ENCODE measurements at regions not wholly inside any gene's neighbourhood (a gene's known extent, or its start where the extent isn't known, plus 50 kb on each side); places are given as distances from the start of the nearest gene placed in this dataset.

DNA sequence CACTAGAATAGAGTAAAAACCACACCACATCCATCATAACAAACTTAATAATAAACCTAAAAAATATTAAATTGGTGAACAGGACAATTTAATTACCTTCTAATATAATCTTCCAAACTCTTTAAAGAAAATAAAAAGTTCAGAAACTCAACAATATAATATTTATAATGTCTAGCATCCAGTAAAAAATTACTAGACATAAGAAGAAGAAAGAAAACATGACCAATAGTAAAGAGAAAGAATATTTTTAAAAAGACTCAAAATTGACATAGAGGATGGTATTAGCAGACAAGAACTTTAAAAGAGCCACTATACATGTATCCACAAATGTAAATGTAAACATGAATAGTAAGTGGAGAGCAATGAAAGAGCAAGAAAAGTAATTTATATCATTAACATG lies 388.4 kb downstream of the TFEC start:
- no peaks in the 10 kb centered on the region for H3K4me1 ChIP-seq (ENCODE audit: control insufficient read depth in 2 of 3, insufficient read depth in 2 of 3, low read depth in 1 of 3, low read length in 3 of 3)
- no peak for FAIRE-seq
- no peak overlapping the region for H3K4me3 ChIP-seq (ENCODE audit: low read length in 3 of 3)
- no peaks in the 10 kb centered on the region for H3K36me3 ChIP-seq (ENCODE audit: control insufficient read depth in 2 of 3, insufficient read depth in 3 of 3, low read length in 3 of 3)
- TF ChIP-seq CTCF (IDR thresholded peaks at IDR 0.05; ENCODE audit: borderline replicate concordance, extremely low read depth, insufficient read depth) = no peak
- no peaks in the 10 kb centered on the region for H3K9me3 ChIP-seq (ENCODE audit: control insufficient read depth in 2 of 3, insufficient read depth in 1 of 3, low read length in 3 of 3)
- H3K27me3 ChIP-seq (ENCODE audit: control insufficient read depth, insufficient read depth, low read length) = no peaks in the 10 kb centered on the region
- no peak overlapping the region for H3K9ac ChIP-seq (ENCODE audit: low read length in 3 of 3)
- no peak overlapping the region for H3K27ac ChIP-seq (ENCODE audit: low read depth in 2 of 2, low read length in 2 of 2)
- no peak for DNase-seq
- intact Hi-C loops (cut with DNase I) = no loop called here

DNA sequence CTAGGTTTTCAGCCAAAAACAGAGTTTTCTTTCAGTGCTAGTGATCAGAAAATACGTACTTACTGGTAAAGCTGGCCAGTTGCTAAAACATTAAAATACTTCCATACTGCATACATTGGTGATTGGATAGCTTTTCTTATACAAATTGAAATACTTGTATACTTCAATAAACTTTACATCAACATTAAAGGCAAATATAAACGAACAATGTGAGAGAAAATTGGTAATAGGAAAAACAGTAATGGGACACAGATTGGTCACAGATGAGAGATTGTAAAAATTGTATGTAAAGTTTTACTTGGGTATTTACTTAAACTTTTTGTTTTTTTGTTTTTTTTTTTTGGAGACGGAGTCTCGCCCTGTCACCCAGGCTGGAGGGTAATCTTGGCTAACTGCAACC lies 391.7 kb downstream of the TFEC start:
- no peak overlapping the region for H3K9ac ChIP-seq (ENCODE audit: low read length in 3 of 3)
- FAIRE-seq = no peak

DNA sequence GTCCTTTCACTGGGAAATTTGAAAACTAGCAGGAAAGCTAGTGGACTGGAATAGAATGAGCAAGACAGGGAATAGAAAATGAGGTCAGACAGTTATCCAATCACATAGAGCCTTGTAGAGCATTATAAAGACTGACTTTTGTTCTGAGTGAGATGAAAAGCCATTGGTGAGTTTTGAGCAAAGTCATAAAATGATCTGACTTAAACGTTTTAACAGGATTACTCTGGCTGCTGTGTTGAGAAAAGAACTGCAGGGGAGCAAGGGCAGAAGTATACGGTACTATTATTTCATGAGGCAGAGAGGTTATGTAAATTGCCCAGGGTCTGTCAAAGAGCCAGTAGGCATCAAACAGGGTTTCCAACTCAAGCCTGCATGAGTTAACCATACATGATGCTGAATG lies 393.4 kb downstream of the TFEC start:
- H3K36me3 ChIP-seq (ENCODE audit: control insufficient read depth in 2 of 3, insufficient read depth in 3 of 3, low read length in 3 of 3) = no peaks in the 10 kb centered on the region
- H3K27me3 ChIP-seq (ENCODE audit: control insufficient read depth, insufficient read depth, low read length) = no peaks in the 10 kb centered on the region
- FAIRE-seq (no peak), DNase-seq (no peak)
- H3K4me1 ChIP-seq (ENCODE audit: control insufficient read depth in 2 of 3, insufficient read depth in 2 of 3, low read depth in 1 of 3, low read length in 3 of 3) = no peaks in the 10 kb centered on the region
- no peak overlapping the region for H3K27ac ChIP-seq (ENCODE audit: low read depth in 2 of 2, low read length in 2 of 2)
- no peak overlapping the region for H3K9ac ChIP-seq (ENCODE audit: low read length in 3 of 3)
- no peak for TF ChIP-seq CTCF (IDR thresholded peaks at IDR 0.05; ENCODE audit: borderline replicate concordance, extremely low read depth, insufficient read depth)
- intact Hi-C loops (cut with DNase I) = no loop called here
- no peak overlapping the region for H3K4me3 ChIP-seq (ENCODE audit: low read length in 3 of 3)
- H3K9me3 ChIP-seq (ENCODE audit: control insufficient read depth in 2 of 3, insufficient read depth in 1 of 3, low read length in 3 of 3) = no peaks in the 10 kb centered on the region

More for the DNA sequence above, 391.7 kb downstream of the TFEC start:
- no peak for DNase-seq
- no peaks in the 10 kb centered on the region for H3K27me3 ChIP-seq (ENCODE audit: control insufficient read depth, insufficient read depth, low read length)
- H3K9me3 ChIP-seq (ENCODE audit: control insufficient read depth in 2 of 3, insufficient read depth in 1 of 3, low read length in 3 of 3) = no peaks in the 10 kb centered on the region
- no peak overlapping the region for H3K4me3 ChIP-seq (ENCODE audit: low read length in 3 of 3)
- H3K4me1 ChIP-seq (ENCODE audit: control insufficient read depth in 2 of 3, insufficient read depth in 2 of 3, low read depth in 1 of 3, low read length in 3 of 3) = no peaks in the 10 kb centered on the region
- no peak overlapping the region for H3K27ac ChIP-seq (ENCODE audit: low read depth in 2 of 2, low read length in 2 of 2)
- H3K36me3 ChIP-seq (ENCODE audit: control insufficient read depth in 2 of 3, insufficient read depth in 3 of 3, low read length in 3 of 3) = no peaks in the 10 kb centered on the region
- no peak for TF ChIP-seq CTCF (IDR thresholded peaks at IDR 0.05; ENCODE audit: borderline replicate concordance, extremely low read depth, insufficient read depth)
- intact Hi-C loops (cut with DNase I) = no loop called here

DNA sequence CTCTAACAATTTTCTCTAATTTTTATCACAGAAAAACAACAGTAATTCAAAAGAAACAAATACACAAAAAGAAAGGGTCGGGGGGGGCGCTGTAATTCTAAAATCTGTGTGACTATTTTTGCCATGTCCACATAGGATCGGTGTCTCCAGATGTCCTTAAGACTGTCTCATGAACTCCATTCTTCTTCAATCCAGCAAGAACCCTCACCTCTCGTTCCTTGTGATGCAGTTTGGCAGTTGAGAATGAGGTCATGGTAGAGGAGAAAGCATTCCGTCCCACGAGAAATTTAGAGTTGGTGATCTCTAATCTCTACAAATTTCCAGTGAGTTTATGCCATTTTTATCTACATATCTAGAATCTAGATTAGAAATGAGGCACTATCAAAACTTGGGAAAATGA lies 394.7 kb downstream of the TFEC start:
- Histone ChIP-seq H3K27ac (ENCODE audit: low read depth in 2 of 2, low read length in 2 of 2) (no peak overlapping the region), H3K9me3 (ENCODE audit: control insufficient read depth in 2 of 3, insufficient read depth in 1 of 3, low read length in 3 of 3) (no peaks in the 10 kb centered on the region), H3K27me3 (ENCODE audit: control insufficient read depth, insufficient read depth, low read length) (no peaks in the 10 kb centered on the region), H3K4me1 (ENCODE audit: control insufficient read depth in 2 of 3, insufficient read depth in 2 of 3, low read depth in 1 of 3, low read length in 3 of 3) (no peaks in the 10 kb centered on the region), H3K4me3 (ENCODE audit: low read length in 3 of 3) (no peak overlapping the region), H3K36me3 (ENCODE audit: control insufficient read depth in 2 of 3, insufficient read depth in 3 of 3, low read length in 3 of 3) (no peaks in the 10 kb centered on the region), H3K9ac (ENCODE audit: low read length in 3 of 3) (no peak overlapping the region)
- intact Hi-C loops (cut with DNase I) = no loop called here
- TF ChIP-seq CTCF (IDR thresholded peaks at IDR 0.05; ENCODE audit: borderline replicate concordance, extremely low read depth, insufficient read depth) = no peak
- FAIRE-seq (no peak), DNase-seq (no peak)
